GM12878 (cell line): ENCODE measurements at regions not wholly inside any gene's neighbourhood (a gene's known extent, or its start where the extent isn't known, plus 50 kb on each side); places are given as distances from the start of the nearest gene placed in this dataset.

Experiments used
- ATAC-seq: fragments of 200-7000 bp; cut with Tn5 transposase; 3 replicates; pipeline ENCODE4 v1.9.1; 2020; ENCODE audit warnings: mild to moderate bottlenecking, moderate library complexity
- BruUV-seq: library from RNA; stranded (reverse); fragments of 400-500 nt; replicated peaks from 2 replicates; lab custom pipeline; 2021; lab: Mats Ljungman, UMichigan
- CTCF ChIA-PET: fragments of 300-600 bp; sonication (Branson Sonifier 250); formaldehyde crosslinking; extraction: SDS; loops from one replicate; lab custom pipeline; 2021; ENCODE audit warnings: inconsistent platforms; lab: Yijun Ruan, JAX
- POLR2A ChIA-PET: fragments of 350-600 bp; formaldehyde crosslinking; extraction: SDS; loops from one replicate; lab custom pipeline; 2021; ENCODE audit warnings: inconsistent platforms; lab: Charles Lee
- RAD21 ChIA-PET: fragments of 300-600 bp; sonication (Branson Sonifier 250); formaldehyde crosslinking; loops from one replicate; lab custom pipeline; 2023; ENCODE audit warnings: antibody characterized with exemption; ENCODE audit not compliant: unreplicated experiment; lab: Charles Lee
- SMC1A ChIA-PET: fragments of 300-600 bp; sonication (Branson Sonifier 250); formaldehyde crosslinking; loops from one replicate; lab custom pipeline; 2023; ENCODE audit not compliant: unreplicated experiment, uncharacterized antibody; lab: Charles Lee
- DNase-seq: peaks from one replicate; pipeline ENCODE4 v3.0.0-alpha.2; 2011; ENCODE audit warnings: low read depth, low spot score
- FAIRE-seq: peaks from 3 replicates; lab custom pipeline; 2011; peaks lifted over from hg19 to GRCh38; lab: Jason Lieb, UNC
- H2AFZ ChIP-seq: 2 replicates; pipeline ENCODE4 v1.6.0; 2011; ENCODE audit warnings: low read depth, low read length, control low read depth; ENCODE audit not compliant: control insufficient read depth
- H3K27ac ChIP-seq: 2 replicates; pipeline ENCODE4 v1.5.1; 2011; ENCODE audit warnings: control low read depth; ENCODE audit not compliant: control insufficient read depth, insufficient read depth
- H3K27me3 ChIP-seq, 2 experiments: replicated peaks in 1 of 2; 2 replicates each; pipeline versions ENCODE4 v1.6.0 to v1.6.1; 2011; ENCODE audit warnings: low read length in 1 of 2; ENCODE audit not compliant: control insufficient read depth in 2 of 2, insufficient read depth in 2 of 2
- H3K36me3 ChIP-seq, 2 experiments: 2 replicates each; pipeline ENCODE4 v1.5.1; 2011; ENCODE audit warnings: low read length in 1 of 2; ENCODE audit not compliant: control insufficient read depth in 2 of 2, insufficient read depth in 2 of 2
- H3K4me1 ChIP-seq: 2 replicates; pipeline ENCODE4 v1.6.1; 2011; ENCODE audit warnings: mild to moderate bottlenecking, low read length, moderate library complexity, mixed read lengths; ENCODE audit not compliant: control insufficient read depth, insufficient read depth
- H3K4me2 ChIP-seq: 2 replicates; pipeline ENCODE4 v1.6.0; 2011; ENCODE audit warnings: control low read depth; ENCODE audit not compliant: control insufficient read depth, insufficient read depth
- H3K4me3 ChIP-seq: fragments of 200-600 bp; sonication (generic); 2 replicates; pipeline ENCODE4 v1.5.1; 2016
- H3K79me2 ChIP-seq: 2 replicates; pipeline ENCODE4 v1.6.0; 2011; ENCODE audit warnings: low read length; ENCODE audit not compliant: control insufficient read depth, insufficient read depth
- H3K9ac ChIP-seq: 2 replicates; pipeline ENCODE4 v1.8.0; 2011; ENCODE audit warnings: low read length, control low read depth, mixed read lengths; ENCODE audit not compliant: control insufficient read depth, insufficient read depth
- H3K9me3 ChIP-seq: replicated peaks from 3 replicates; pipeline ENCODE4 v1.5.1; 2011; ENCODE audit warnings: mild to moderate bottlenecking, low read length; ENCODE audit not compliant: control insufficient read depth, insufficient read depth
- H4K20me1 ChIP-seq: 2 replicates; pipeline ENCODE4 v1.6.0; 2011; ENCODE audit not compliant: control insufficient read depth, insufficient read depth
- HSF1 ChIP-seq: fragments of 150-350 bp; IDR thresholded peaks from 2 replicates; pipeline ENCODE4 v1.6.1; 2014; ENCODE audit warnings: mild to moderate bottlenecking, low read depth, low read length
- PBX3 ChIP-seq: IDR thresholded peaks from 2 replicates; pipeline ENCODE4 v1.6.1; 2011; ENCODE audit warnings: mild to moderate bottlenecking, low read depth, low read length, moderate library complexity; ENCODE audit not compliant: insufficient replicate concordance
- SPI1 ChIP-seq: IDR thresholded peaks from 2 replicates; pipeline ENCODE4 v1.6.1; 2011; ENCODE audit warnings: low read depth, mild to moderate bottlenecking, low read length, moderate library complexity, borderline replicate concordance; ENCODE audit not compliant: insufficient read depth
- TAF1 ChIP-seq: IDR thresholded peaks from 2 replicates; pipeline ENCODE4 v1.6.1; 2011; ENCODE audit warnings: mild to moderate bottlenecking, low read depth, low read length, borderline replicate concordance
- ZNF207 ChIP-seq: fragments of 450-650 bp; IDR thresholded peaks from 2 replicates; pipeline ENCODE4 v1.6.1; 2014; ENCODE audit warnings: antibody characterized with exemption, mild to moderate bottlenecking, borderline replicate concordance
- ZNF384 ChIP-seq: IDR thresholded peaks from 2 replicates; pipeline ENCODE4 v1.6.1; 2012; ENCODE audit warnings: low read depth, mild to moderate bottlenecking, low read length, improper control_type of control experiment, borderline replicate concordance
- WGBS: methylation state at CpG from one replicate; pipeline ENCODE4 v1.1.6; 2016; ENCODE audit warnings: low lambda C conversion rate; ENCODE audit not compliant: insufficient replicate concordance, insufficient coverage; ENCODE audit errors: missing lambda C conversion rate; 5-methylcytosine and 5-hydroxymethylcytosine counted together
- in situ Hi-C: fragments of 300-500 bp; cut with MboI; formaldehyde crosslinking; loops from 9 replicates; pipeline ENCODE4 v1.14.3; 2018; ENCODE audit warnings: mixed read lengths
- intact Hi-C: fragments of 100-400 bp; cut with micrococcal nuclease; formaldehyde crosslinking; loops from one replicate; pipeline ENCODE4 v1.14.2; 2022; ENCODE audit not compliant: unreplicated experiment

DNA sequence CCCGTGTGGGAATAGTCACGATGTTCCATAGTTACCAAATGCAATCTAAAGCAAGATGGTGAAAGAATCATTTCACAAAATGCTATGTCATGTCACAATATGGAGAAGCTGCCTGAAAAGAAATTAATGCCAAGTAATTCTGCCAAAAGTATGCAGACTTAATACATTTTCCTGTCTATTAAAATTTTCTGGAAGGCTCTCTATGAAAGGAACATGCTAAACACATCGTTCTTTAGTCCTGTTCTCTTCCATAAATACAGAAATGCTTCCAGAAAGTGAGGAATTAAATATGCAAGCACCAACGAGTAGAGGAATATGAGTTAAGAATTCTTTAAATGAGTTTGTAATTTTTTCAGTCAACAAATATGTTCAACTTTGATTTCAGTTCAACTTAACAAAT is 266.8 kb upstream of the CRBN start:
- no peaks in the 10 kb centered on the region for H3K27me3 ChIP-seq
- H3K36me3 ChIP-seq, result no peaks in the 10 kb centered on the region
- no peak overlapping the region for H3K4me3 ChIP-seq
- RAD21 ChIA-PET, result no interaction called here
- no peaks in the 10 kb centered on the region for H3K4me1 ChIP-seq
- in situ Hi-C loops, result no loop called here
- H3K79me2 ChIP-seq, result no peaks in the 10 kb centered on the region
- POLR2A ChIA-PET, result no interaction called here
- no peak for FAIRE-seq
- BruUV-seq, result no TSS peak
- H4K20me1 ChIP-seq, result no peaks in the 10 kb centered on the region
- TF ChIP-seq TAF1 (no peak), ZNF207 (no peak)
- TF ChIP-seq, all 136 proteins: peak for 0
- 0% methylated on average over 4 of the region's 4 CpGs for WGBS
- CTCF ChIA-PET, result no interaction called here
- ATAC-seq (no peak), DNase-seq (no peak)
- Histone ChIP-seq H3K27ac (no peak overlapping the region), H3K9ac (no peak overlapping the region), H3K9me3 (no peaks in the 10 kb centered on the region), H2AFZ (no peak overlapping the region), H3K4me2 (no peak overlapping the region)
- intact Hi-C loops, result no loop called here
- SMC1A ChIA-PET, result no interaction called here

GRCh38 chr3:3443482-3443881 is 264.0 kb upstream of the CRBN start:
- Histone ChIP-seq H3K4me1 (no peaks in the 10 kb centered on the region), H3K36me3 (no peaks in the 10 kb centered on the region), H3K4me2 (no peak overlapping the region), H3K27me3 (no peaks in the 10 kb centered on the region), H3K4me3 (no peak overlapping the region), H3K9me3 (no peaks in the 10 kb centered on the region), H2AFZ (no peak overlapping the region), H3K79me2 (no peaks in the 10 kb centered on the region), H4K20me1 (no peaks in the 10 kb centered on the region), H3K9ac (no peak overlapping the region), H3K27ac (no peak overlapping the region)
- ChIA-PET CTCF (no interaction called here), SMC1A (no interaction called here), RAD21 (no interaction called here), POLR2A (no interaction called here)
- DNase-seq (no peak), FAIRE-seq (no peak), ATAC-seq (peak; percentile 65; the same call in 2 of the 3 replicates)
- in situ Hi-C loops, result no loop called here
- WGBS, result 0% methylated on average over 3 of the region's 3 CpGs
- TF ChIP-seq SPI1, result peak; percentile 80
- TF ChIP-seq PBX3, result no peak
- TF ChIP-seq HSF1, result no peak
- no peak for TF ChIP-seq ZNF384
- intact Hi-C loops, result no loop called here
- BruUV-seq, result no TSS peak
